ENCODE measurements at regions not wholly inside any gene's neighbourhood (a gene's known extent, or its start where the extent isn't known, plus 50 kb on each side); places are given as distances from the start of the nearest gene placed in this dataset.
"Not testable (repeated sequence)": the region's sequence is repeated elsewhere in the genome, so short reads cannot be mapped to it uniquely, and the experiment has no call there.

- Histone ChIP-seq H3K9me3 (replicated peaks) (no peaks in the 10 kb centered on the region), H3K4me3 (no peak overlapping the region), H3K4me1 (no peaks in the 10 kb centered on the region), H3K27me3 (no peaks in the 10 kb centered on the region), H3K27ac (no peak overlapping the region), H3K36me3 (no peaks in the 10 kb centered on the region)
- DNase-seq, result no peak
Measured at GRCh38 chr5:89690331-89690730, 719.2 kb downstream of the CETN3 start.

DNA sequence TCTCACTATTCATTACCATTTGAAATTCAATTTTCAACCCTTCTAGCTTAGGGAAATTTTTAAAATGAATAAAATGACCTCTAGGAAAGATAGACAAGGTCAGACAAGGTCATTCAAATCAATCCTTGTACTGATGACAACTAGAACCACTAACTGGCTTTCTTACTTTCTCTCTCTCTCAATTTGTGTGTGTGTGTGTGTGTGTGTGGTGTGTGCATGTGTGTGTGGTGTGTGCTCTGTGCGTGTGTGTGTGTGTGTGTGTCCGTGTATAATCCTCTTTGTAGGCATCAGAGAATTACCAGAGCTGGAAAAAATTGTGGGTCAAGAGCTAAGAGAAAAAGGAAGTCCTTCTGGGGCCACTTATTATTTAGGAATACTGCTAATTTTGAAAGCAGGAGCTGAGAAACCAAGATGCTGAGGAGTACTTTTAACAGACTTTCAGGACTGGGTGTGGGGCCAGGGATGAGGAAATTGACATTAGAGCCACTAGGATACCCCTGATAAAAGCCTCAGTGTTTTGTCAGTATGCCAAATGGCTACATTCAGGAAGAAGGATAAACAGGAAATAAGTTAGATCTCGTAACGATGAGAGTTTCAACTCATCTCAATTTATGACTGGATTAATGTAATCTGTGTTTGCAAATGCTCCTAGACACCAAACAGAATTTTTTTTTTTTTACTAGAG is 723.3 kb downstream of the CETN3 start:
- Histone ChIP-seq H3K36me3 (no peaks in the 10 kb centered on the region), H3K27ac (no peak overlapping the region)
- DNase-seq, result peak in 1 of 2 experiments; percentile 22

DNA sequence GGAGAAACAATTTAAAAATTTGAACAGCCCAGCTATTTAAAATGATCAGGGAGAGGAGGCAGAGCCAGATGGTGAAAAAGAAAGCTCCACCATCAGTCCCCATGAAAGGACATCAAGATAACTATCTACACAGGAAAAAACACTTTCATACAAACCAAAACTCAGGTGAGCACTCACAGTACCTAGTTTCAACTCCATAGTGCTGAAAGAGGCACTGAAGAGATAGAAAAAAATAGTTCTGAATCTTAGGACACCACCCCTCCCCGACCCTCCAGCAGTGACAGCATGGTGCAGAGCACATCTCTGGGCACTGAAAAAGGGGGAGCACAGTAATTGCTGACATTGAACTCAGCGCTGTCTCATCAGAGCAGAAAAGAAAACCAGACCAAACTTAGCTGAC is 732.9 kb downstream of the CETN3 start:
- H3K4me1 ChIP-seq, result no peaks in the 10 kb centered on the region
- H3K27ac ChIP-seq, result no peak overlapping the region
- no peaks in the 10 kb centered on the region for H3K36me3 ChIP-seq
- DNase-seq, result no peak
- no peaks in the 10 kb centered on the region for H3K27me3 ChIP-seq
- H3K4me3 ChIP-seq, result no peak overlapping the region
- no peaks in the 10 kb centered on the region for H3K9me3 ChIP-seq (replicated peaks)

More for the DNA sequence above, 723.3 kb downstream of the CETN3 start:
- no peaks in the 10 kb centered on the region for H3K9me3 ChIP-seq (replicated peaks)
- no peaks in the 10 kb centered on the region for H3K27me3 ChIP-seq
- no peak overlapping the region for H3K4me3 ChIP-seq
- no peaks in the 10 kb centered on the region for H3K4me1 ChIP-seq

DNA sequence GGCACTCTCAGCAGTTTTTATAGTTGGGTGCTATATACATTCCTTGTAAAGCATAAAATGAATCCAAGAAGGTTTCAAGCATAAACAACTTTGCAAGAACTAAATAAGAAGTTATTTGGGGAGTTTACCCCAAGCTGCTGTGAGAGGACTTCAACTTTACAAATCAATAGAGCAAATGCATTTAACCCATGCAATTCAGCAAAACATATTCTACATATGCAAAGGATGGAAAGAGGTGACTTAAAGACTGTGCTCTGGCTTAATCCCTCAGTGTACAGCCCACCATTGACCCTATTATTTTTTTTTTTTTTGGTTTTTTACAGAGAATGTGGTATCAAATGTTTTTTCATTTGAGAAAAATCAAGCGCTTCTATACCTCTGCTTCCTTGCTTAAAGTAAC is 736.5 kb downstream of the CETN3 start:
- no peaks in the 10 kb centered on the region for H3K27me3 ChIP-seq
- H3K4me1 ChIP-seq, result no peaks in the 10 kb centered on the region
- DNase-seq, result no peak
- no peaks in the 10 kb centered on the region for H3K36me3 ChIP-seq
- no peaks in the 10 kb centered on the region for H3K9me3 ChIP-seq (replicated peaks)
- no peak overlapping the region for H3K27ac ChIP-seq
- no peak overlapping the region for H3K4me3 ChIP-seq

DNA sequence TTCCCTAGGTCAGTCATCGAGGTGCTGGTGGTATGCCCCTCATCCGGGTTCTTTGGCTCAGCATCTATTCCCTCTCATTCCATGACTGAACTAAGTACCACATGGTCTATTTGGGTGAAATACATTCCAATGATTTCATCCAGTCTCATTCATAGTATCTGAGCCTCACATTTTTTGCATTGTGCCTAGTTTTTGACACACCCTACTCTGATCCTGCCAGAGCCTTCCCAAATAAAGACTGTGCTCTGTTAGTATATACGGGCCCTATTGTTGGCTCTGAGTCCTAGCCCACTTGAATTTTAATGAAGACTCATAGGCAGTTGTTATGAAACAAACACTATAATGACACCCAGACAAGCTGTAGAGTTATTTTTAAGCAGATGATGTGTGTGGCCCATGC is 740.7 kb downstream of the CETN3 start:
- Histone ChIP-seq H3K36me3 (no peaks in the 10 kb centered on the region), H3K27ac (no peak overlapping the region), H3K4me3 (no peak overlapping the region), H3K4me1 (no peaks in the 10 kb centered on the region), H3K27me3 (no peaks in the 10 kb centered on the region), H3K9me3 (replicated peaks) (peaks cover 4% of the 10 kb centered on the region; the same call in 1 of the 2 replicates)
- DNase-seq, result no peak

GRCh38 chr5:89662499-89662898 is 747.1 kb downstream of the CETN3 start:
- H3K4me1 ChIP-seq, result no peaks in the 10 kb centered on the region
- no peaks in the 10 kb centered on the region for H3K36me3 ChIP-seq
- H3K4me3 ChIP-seq, result no peak overlapping the region
- no peaks in the 10 kb centered on the region for H3K27me3 ChIP-seq
- no peak for DNase-seq
- H3K9me3 ChIP-seq (replicated peaks), result peaks cover 4% of the 10 kb centered on the region; the same call in 1 of the 2 replicates
- H3K27ac ChIP-seq, result no peak overlapping the region

DNA sequence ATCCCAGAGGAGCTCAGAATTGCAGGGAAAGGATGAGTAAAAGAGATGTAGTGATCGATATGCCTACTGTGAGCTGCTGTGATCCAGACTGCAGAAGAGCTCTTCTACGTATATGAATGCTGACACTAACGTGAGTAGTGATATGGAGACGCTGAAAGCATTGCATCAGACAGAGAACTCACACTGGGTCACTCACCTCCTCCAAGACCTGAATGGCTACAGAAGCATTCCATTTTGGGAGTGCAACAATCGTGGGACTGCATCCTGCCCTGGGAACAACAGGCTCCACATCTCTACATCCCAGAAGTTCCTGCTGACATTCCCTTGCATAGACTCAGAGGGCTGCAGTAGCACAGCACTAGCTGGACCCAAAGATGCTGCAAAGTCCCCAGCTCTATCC is 755.9 kb upstream of the MEF2C start:
- Histone ChIP-seq H3K36me3 (no peaks in the 10 kb centered on the region), H3K27ac (no peak overlapping the region), H3K9me3 (replicated peaks) (no peaks in the 10 kb centered on the region; the same call in none of the 2 replicates), H3K27me3 (no peaks in the 10 kb centered on the region), H3K4me3 (no peak overlapping the region), H3K4me1 (no peaks in the 10 kb centered on the region)
- DNase-seq, result no peak

GRCh38 chr5:89634176-89634575 is 751.2 kb upstream of the MEF2C start:
- H3K36me3 ChIP-seq; H3K27ac ChIP-seq; H3K4me1 ChIP-seq; H3K27me3 ChIP-seq; DNase-seq; H3K9me3 ChIP-seq (replicated peaks); H3K4me3 ChIP-seq: not testable (repeated sequence)

DNA sequence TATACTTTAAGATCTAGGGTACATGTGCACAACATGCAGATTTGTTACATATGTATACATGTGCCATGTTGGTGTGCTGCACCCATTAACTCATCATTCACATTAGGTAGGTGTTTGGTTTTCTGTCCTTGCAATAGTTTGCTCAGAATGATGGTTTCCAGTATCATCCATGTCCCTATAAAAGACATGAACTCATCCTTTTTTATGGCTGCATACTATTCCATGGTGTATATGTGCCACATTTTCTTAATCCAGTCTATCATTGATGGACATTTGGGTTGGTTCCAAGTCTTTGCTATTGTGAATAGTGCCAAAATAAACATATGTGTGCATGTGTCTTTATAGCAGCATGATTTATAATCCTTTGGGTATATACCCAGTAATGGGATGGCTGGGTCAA is 747.1 kb upstream of the MEF2C start:
- H3K27ac ChIP-seq; H3K9me3 ChIP-seq (replicated peaks); H3K27me3 ChIP-seq; H3K36me3 ChIP-seq; H3K4me1 ChIP-seq; DNase-seq; H3K4me3 ChIP-seq: not testable (repeated sequence)

DNA sequence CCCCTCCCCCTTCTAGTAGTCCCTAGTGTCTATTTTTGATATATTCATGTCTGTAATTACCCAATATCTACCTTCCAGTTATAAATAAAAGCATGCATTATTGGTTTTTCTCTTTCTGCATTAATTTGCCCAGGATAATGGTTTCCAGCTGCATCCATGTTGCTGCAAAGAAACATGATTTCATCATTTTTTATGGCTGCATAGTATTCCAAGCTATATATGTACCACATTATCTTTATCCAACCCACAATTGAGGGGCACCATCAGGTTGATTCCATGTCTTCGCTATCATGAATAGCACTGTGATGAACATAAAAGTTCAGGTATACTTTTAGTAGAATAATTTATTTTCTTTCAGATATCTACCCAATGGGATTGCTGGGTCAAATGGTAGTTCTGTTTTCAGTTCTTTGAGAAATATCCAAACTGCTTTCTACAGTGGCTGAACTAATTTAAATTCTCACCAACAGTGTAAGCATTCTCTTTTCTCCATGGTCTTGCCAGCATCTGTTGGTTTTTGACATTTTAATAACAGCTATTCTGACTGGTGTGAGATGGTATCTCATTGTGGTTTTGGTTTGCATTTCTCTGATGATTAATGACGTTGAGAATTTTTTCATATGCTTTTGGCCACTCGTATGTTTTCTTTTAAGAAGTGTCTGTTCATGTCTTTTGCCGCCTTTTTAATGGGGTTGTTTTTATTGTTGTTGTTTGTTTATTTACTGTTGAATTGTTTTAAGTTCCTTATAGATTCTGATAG is 746.1 kb upstream of the MEF2C start:
- H3K4me3 ChIP-seq, result no peak overlapping the region
- H3K4me1 ChIP-seq, result no peaks in the 10 kb centered on the region
- peak; percentile 3 to 12 for DNase-seq
- no peak overlapping the region for H3K27ac ChIP-seq
- no peaks in the 10 kb centered on the region for H3K36me3 ChIP-seq
- no peaks in the 10 kb centered on the region for H3K27me3 ChIP-seq
- peaks cover 3% of the 10 kb centered on the region for H3K9me3 ChIP-seq (replicated peaks)

DNA sequence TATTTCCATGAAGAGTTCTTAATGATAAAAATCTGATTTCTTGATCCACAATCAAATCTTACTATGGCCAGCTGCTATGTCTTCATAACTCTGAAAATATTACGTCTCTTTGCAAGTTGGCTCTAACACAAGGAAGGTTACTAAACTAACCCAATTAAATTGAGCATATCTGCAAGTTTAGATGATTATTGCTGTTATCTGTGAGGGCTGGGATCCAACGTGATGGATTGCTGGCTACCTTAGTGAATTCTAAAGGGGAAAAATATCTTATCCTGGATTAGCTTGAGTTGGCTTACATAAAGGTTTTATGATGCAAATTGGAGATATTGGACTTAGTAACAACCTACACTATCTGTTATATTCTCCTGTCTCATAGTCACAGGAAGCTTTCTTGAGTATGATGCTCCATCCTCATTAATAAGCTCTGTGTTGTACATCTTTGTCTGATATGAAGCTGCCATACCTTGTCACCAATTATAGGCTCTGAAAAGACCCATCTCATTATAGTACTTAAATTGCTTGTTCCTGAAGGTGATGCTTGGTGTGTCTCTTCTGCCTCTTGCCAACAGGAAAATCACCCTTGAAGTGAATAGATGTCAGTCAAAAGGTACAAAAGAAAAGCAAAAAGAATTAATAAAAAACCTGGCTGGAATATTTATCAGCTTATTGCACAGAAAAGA is 733.0 kb upstream of the MEF2C start:
- no peaks in the 10 kb centered on the region for H3K4me1 ChIP-seq

DNA sequence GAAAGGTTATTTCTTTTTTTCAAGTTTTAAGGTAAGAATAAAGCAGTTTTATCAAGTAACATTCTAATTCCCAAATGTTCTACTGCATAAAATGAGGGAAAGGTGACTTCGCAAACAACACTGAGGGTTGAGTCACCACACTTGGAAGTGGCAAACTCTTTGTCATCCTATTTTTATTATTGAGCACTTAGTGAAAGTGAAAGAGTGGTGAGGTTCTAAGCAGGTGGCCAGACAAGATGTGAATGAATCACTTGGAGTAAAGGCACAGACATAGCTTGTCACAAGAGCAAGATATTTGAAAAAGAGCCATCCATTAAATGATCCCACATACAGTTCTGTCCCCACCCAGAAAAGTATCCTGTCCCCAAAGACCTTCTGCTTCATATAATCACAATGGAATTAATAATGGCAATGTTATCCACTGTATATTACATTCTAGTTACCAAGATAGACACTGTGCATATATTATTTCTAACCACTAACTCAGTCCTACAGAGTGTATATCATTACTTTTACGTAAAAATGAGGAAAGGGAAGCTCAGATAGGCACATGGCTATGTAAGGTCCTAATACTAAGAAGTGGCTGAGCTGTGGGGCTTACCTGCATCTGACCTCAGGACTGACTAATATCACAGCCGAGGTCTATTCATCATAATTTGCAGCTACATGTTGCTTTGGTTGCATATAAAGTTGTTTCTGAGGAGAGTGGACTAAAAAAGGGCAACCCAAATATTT is 730.4 kb upstream of the MEF2C start:
- H3K4me1 ChIP-seq, result no peaks in the 10 kb centered on the region; the same call in 1 of the 2 replicates
- no peak overlapping the region for H3K4me3 ChIP-seq
- no peak for DNase-seq
- H3K9me3 ChIP-seq (replicated peaks), result 0 out of 2 replicates have a peak, but pooled peaks cover 2% of the 10 kb centered on the region
- H3K36me3 ChIP-seq, result no peaks in the 10 kb centered on the region
- H3K27me3 ChIP-seq, result no peaks in the 10 kb centered on the region
- no peak overlapping the region for H3K27ac ChIP-seq

More for the DNA sequence above, 733.0 kb upstream of the MEF2C start:
- H3K36me3 ChIP-seq, result no peaks in the 10 kb centered on the region
- no peaks in the 10 kb centered on the region for H3K27me3 ChIP-seq
- H3K9me3 ChIP-seq (replicated peaks), result peaks cover 7% of the 10 kb centered on the region; the same call in 1 of the 2 replicates
- H3K27ac ChIP-seq, result no peak overlapping the region
- H3K4me3 ChIP-seq, result no peak overlapping the region
- no peak for DNase-seq

DNA sequence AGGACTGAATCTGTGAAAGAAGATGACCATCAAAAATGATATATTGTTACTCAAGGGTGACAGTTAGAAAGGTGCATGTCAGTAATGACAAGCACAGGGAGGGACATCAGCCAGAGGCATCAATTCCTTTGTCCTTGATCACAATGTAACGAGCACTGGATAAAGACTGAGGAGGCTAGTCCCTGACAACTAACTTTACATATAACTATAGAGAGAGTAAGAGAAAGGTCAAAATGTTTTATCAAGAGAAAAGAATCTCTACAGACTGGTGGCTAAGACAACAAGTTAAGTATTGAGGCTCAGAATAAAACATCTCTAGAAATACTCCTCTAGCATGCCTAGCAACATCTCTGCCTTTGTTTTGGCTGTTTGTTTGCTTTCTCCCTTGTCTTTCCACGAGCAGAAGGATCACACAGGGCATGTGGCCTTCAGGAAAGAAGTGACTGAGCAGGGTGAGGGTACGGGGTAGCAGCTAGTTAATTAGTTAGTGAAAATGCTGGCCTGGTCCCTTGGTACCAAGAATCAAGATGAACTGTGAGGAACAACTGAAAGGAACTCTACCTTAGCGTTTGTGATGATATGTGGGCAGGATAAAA is 724.1 kb upstream of the MEF2C start:
- H3K27me3 ChIP-seq, result no peaks in the 10 kb centered on the region
- H3K4me3 ChIP-seq, result no peak overlapping the region
- no peak overlapping the region for H3K27ac ChIP-seq
- 0 out of 2 replicates have a peak, but pooled peaks cover 2% of the 10 kb centered on the region for H3K9me3 ChIP-seq (replicated peaks)
- no peaks in the 10 kb centered on the region for H3K36me3 ChIP-seq
- no peak for DNase-seq
- H3K4me1 ChIP-seq, result peaks cover 4% of the 10 kb centered on the region; the same call in 1 of the 2 replicates

DNA sequence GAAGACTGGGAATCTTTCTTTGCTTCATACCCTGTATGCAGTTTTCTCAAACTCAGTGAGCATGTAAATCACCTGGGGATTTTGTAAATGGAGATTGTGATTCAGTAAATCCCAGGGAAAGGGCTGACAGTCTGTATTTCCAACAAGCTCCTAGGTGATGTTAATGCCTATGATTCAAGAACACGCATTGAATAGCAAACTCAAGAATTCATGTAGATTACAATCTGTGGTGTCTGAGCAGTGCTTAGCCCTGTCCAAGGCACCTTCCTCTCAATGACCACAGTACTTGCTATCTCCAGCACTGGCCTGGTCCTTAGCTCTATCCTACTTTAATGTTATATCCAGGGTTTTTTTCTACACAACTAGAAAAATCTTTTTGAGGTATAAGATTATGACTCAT is 721.4 kb upstream of the MEF2C start:
- Histone ChIP-seq H3K36me3 (no peaks in the 10 kb centered on the region), H3K4me3 (no peak overlapping the region), H3K9me3 (replicated peaks) (no peaks in the 10 kb centered on the region), H3K27me3 (no peaks in the 10 kb centered on the region), H3K4me1 (peaks cover 4% of the 10 kb centered on the region; the same call in 1 of the 2 replicates), H3K27ac (no peak overlapping the region)
- DNase-seq, result no peak
